Stimulated activated CD4-positive, alpha-beta T cell treated with anti-CD3 and anti-CD28 coated beads, Interleukin-15, amount 100 ng/mL, for 48 hours (primary cell): ENCODE measurements at regions not wholly inside any gene's neighbourhood (a gene's known extent, or its start where the extent isn't known, plus 50 kb on each side); places are given as distances from the start of the nearest gene placed in this dataset.

Experiments used
- DNase-seq, 2 donors: peaks; one replicate each; pipeline ENCODE4 v3.0.0-alpha.2; 2020; ENCODE audit warnings: low read depth in 2 of 2

DNA sequence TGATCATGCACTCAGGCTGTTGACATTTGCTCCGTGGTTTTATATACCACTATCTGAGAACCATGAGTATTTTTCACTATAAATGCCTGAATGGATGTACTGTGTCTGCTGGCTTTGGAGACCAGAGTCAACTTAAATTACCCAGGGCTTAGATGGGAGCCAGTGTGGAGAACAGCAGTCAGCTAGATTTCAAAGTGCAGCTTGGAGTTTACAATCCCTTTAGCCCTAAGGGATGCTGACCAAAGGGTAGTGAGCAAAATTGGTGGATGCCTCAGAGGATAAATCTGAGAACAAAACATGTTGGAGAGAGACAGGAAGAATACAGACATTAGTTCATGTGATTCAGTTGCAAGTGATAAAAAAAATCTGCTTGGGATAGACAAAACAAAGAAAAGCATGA is 327.5 kb downstream of the C11orf87 start:
- no peak for DNase-seq

DNA sequence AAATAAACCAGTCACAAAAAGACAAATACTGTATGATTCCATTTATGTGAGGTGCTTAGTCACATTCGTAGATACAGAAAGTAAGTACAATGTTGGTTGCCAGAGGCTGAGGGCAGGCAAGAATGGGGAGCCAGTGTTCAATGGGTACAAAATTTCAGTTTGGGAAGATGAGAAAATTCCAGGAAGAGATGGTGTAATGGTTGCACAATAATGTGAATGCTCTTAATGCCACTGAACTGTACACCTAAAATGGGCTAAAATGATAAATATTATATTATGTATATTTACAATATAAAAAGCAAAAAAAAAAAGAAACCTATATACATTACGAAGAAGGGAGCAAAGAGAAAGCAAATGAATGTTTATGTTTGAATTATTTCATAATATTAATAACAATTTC is 329.0 kb downstream of the C11orf87 start:
- no peak for DNase-seq

GRCh38 chr11:109752212-109752825 is 330.3 kb downstream of the C11orf87 start:
- DNase-seq = no peak

DNA sequence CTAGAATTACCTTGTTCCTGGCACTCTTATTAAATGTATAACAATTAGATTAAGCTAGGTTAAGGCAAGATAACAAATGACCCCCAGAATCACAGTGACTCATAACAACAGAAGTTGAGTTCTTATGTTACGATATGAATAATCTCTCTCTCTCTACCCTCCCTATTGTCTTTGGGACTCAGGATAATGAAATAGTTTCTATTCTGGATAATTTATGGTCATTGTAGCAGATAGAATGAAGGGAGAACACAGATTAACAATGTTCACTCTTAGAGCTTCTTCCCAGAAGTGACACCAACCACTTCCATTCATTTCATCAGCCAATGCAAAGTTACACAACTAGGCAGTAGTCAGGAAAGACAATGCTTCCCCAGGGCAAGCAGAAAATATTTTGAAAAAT is 334.5 kb downstream of the C11orf87 start:
- DNase-seq = no peak

DNA sequence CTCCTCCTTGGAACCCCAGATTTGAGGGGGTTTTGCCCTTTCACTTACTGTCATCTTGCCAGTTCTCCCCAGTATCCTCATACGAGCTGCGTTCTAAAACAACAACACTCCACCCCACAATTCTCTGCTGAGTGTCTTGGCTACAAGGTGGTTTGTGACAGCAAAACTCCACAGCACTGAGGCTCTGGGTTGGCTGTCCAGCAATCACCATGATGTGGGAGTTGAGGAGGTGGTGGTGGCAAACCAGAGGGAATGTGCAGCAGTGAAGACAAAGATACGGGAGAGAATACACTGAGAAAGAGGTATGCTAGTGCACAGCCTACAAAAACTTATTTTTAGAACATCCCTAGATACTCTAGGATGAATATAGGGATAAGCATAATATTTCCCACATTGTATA is 335.0 kb downstream of the C11orf87 start:
- no peak for DNase-seq

DNA sequence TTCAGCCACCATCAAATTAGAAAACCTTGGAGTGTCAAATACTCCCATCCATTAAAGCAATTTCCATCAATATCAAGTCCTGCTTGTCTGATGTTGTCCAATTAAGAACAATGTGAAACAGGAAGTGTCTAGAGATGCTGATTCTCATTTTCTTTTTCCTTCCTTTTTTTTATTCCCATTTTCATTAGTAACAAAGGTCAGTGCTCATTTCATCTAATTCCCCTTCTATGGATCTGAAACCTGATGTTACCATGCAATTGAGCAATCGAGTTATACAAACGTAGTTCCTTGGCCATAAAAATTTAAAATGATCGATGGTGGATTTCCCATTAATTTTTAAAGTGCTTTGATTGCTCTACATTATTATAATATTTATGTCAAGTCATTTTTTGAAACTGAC is 330.6 kb upstream of the ZC3H12C start:
- DNase-seq = no peak

DNA sequence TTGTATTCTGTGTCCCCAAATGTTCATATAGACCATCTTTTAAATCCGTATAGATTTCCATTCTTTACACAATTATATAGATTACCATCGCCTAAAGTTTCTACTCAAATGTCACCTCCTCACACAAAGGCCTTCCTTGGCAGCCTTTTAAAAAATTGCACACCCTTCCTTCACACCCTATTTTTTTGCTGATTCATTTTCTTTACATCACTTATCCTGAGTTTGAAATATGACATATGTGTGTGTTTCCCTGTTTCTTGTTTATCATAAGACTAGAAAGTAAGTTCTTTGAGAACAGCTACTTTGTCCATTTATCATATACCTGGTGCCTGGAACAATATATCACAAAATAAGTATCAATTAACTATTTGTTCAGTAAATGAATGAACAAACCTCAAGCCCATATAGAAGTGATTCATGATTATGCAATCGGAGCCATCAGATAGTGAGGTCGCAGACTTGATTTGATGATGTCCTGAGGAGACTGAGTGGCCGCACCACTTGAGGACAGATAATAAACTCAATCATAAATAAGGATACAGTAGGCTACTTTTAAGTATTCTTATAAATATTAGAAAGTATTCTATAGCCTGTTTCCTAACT is 327.4 kb upstream of the ZC3H12C start:
- no peak for DNase-seq

- no peak for DNase-seq
These were observed 323.3 kb upstream of the ZC3H12C start for GRCh38 chr11:109769858-109770257.

DNA sequence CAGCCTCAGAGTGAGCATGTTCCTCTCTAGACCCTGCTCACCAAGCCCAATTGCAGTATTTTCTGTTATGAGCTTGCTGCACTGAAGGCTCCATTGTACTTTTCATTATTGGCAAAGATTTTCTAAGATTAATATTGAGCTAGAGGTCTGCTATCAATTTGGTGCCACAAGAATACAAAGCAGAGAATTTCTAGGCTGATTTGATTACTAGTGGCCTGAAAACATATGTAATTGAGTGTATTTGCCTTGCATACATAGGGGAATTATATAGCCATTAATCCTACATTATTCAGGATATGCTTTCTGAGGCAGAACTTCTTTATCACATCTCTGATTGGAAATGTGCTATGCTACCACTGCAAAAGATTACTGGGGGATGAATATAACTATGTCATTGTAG is 322.9 kb upstream of the ZC3H12C start:
- DNase-seq = no peak

DNA sequence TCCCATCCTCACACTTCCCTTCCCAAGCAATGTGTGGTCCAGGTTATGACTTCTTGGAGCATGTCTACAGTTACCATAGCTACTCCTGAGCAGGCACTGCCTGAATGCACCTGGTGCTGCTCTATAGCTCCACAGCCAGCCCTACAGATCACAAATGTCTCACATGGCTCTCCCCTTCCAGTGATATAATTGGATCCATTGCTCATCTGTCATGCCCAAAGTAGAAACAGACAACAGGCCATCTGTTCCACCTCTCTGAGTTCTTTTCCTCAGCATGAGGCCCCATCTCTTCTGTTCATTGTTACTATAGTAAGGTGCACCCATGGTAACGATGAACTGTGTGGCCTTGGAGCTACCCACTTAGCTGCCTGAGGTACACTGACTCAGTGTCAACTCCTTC is 320.3 kb upstream of the ZC3H12C start:
- no peak for DNase-seq

DNA sequence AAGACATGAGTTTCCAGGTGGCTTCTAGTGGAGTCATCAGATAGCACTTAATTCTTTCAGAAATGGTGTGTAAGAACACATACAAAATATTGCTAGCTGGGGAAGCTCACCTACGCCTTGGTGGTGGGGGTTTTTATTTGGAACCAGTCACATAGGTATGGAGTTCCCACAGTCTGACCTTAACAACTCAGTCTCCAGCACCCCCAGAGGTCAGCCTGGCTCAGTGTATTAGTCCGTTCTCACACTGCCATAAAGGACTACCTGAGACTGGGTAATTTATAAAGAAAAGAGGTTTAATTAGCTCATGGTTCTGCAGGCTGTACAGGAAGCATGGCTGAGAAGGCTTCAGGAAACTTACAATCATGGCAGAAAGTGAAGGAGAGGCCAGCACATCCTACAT is 317.5 kb upstream of the ZC3H12C start:
- no peak for DNase-seq

GRCh38 chr11:109783014-109783413 is 310.2 kb upstream of the ZC3H12C start:
- no peak for DNase-seq

DNA sequence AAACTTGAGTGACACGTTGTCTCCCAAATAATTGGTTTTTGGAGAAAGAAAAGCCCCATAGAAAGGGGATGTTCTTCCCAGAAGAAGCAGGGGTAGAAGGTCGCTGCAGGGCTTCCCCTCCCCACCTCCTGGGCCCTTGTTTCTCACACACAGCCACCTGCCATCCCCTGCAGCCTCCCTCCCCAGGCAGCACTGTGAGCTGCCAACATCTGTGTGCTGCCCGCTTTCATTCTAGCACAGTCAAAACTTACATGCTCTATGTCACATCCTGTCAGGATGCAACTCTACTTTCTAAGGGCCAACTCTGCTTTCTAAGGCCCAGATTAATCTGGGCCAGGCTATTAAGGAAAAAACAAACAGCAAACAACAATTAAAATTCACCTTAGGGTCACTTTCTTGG is 309.4 kb upstream of the ZC3H12C start:
- no peak for DNase-seq

GRCh38 chr11:109784536-109784935 is 308.7 kb upstream of the ZC3H12C start:
- no peak for DNase-seq

GRCh38 chr11:109785198-109785597 is 308.0 kb upstream of the ZC3H12C start:
- no peak for DNase-seq

GRCh38 chr11:109785714-109786113 is 307.5 kb upstream of the ZC3H12C start:
- DNase-seq = no peak

- DNase-seq = no peak
These were observed 304.2 kb upstream of the ZC3H12C start for GRCh38 chr11:109788948-109789490.

GRCh38 chr11:109789901-109790300 is 303.3 kb upstream of the ZC3H12C start:
- no peak for DNase-seq

DNA sequence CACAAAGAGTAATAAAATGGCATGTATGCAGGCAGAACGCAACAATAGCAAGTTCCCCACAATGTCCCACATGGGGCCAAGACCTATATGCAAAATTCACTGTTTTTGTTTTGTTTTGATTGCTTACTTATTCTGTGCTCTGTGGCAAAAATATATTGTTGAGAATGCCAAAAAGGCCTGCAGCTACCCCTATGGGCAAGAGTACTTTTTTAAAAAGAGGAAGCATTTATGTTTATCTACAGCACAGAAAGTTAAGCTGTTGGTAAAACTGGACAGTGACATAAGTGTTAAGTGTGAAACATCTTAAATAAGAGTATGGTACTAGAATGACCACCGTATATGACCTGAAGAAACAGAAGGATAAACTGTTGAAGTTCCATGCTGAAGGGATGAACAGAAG is 301.9 kb upstream of the ZC3H12C start:
- DNase-seq = no peak

DNA sequence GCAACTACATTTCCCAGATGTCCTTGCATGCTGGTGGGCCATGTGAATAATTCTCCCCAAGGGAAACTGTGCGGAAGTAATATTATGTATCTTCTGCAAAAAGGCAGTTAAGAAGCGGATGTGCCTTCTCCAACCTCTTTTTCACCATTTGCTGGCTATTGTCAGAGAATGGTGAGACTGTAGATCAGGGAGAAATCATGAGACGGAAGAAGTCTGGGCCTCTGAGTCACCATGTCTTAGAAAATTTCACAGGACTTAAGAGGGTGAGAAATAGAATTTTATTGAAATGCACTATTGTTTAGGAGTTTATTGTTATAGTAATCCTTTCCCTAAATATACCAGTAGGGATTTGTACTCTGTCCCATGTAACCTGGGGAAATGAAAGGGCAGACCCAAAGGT is 298.7 kb upstream of the ZC3H12C start:
- DNase-seq = no peak

DNA sequence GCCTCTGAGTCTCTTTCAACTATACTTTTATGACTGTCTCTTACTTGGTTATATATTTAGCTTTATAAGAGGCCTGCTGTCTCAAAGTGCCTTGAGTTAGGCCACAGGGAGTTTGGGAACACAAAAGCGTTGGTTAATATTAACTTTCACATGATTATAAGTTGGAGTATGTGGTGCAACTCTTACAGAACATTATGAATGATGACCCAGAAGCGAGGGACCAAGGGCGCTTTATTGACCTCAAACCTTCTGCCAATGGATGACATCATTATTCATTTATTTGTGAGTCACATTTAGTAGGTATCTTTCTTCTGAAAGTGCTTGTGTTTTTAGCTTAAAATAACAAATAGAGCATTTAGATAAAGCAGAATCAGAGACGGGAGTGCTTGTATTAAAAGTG is 298.0 kb upstream of the ZC3H12C start:
- DNase-seq = no peak

- no peak for DNase-seq
These were observed 296.9 kb upstream of the ZC3H12C start for GRCh38 chr11:109796253-109796652.

GRCh38 chr11:109798521-109798920 is 294.7 kb upstream of the ZC3H12C start:
- DNase-seq = no peak

DNA sequence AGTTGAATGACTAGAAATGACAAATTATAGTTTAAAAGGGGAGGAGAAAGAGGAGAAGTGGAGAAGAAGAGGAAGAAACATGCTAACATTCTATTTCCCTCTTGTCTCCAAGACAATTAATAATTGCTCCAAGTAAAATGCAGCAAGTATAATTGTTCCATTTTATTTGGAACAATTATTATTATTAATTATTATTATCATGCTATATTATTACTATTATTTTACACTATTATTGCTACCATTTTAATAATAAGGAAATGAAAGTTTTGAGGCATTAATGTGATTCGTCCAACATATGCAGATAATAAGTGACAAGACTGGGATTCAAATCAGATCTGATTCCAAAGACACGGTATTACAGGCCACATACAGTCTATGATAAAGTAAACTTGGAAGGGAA is 293.6 kb upstream of the ZC3H12C start:
- DNase-seq = no peak
